CD4-positive, alpha-beta T cell (primary cell): ENCODE measurements at regions not wholly inside any gene's neighbourhood (a gene's known extent, or its start where the extent isn't known, plus 50 kb on each side); places are given as distances from the start of the nearest gene placed in this dataset.

ENCODE experiments used
- ATAC-seq: fragments of 200-7000 bp; cut with Tn5 transposase; one replicate; pipeline ENCODE4 v1.10.0; 2022; ENCODE audit warnings: mild to moderate bottlenecking; ENCODE audit not compliant: poor library complexity
- CTCF ChIA-PET: fragments of 350-600 bp; sonication (Branson Sonifier 250); formaldehyde crosslinking; loops from one replicate; lab custom pipeline; 2021; ENCODE audit warnings: antibody characterized with exemption, inconsistent platforms; lab: Charles Lee
- POLR2A ChIA-PET: fragments of 350-600 bp; sonication (Branson Sonifier 250); formaldehyde crosslinking; loops from one replicate; lab custom pipeline; 2021; ENCODE audit warnings: antibody characterized with exemption, inconsistent platforms; lab: Charles Lee
- DNase-seq, 14 experiments: peaks; one replicate each; pipeline ENCODE4 v3.0.0-alpha.2; 2013 to 2020; ENCODE audit warnings: mixed read lengths in 2 of 14
- H3K27ac ChIP-seq, 2 donors: one replicate each; pipeline versions ENCODE4 v1.5.1 to v1.7.0; 2013; ENCODE audit warnings: low read length in 2 of 2, low read depth in 1 of 2, mild to moderate bottlenecking in 1 of 2
- H3K27me3 ChIP-seq, 2 experiments: 1 replicate in 1 of 2; 2 replicates in 1 of 2; pipeline versions ENCODE4 v1.6.1 to v1.7.0; 2013; ENCODE audit warnings: low read length in 2 of 2, control low read depth in 1 of 2, mild to moderate bottlenecking in 1 of 2, moderate library complexity in 1 of 2; ENCODE audit not compliant: insufficient read depth in 2 of 2, control insufficient read depth in 1 of 2
- H3K36me3 ChIP-seq: one replicate; pipeline ENCODE4 v1.6.1; 2013; ENCODE audit warnings: low read length, control low read depth; ENCODE audit not compliant: insufficient read depth
- H3K4me1 ChIP-seq: one replicate; pipeline ENCODE4 v1.6.1; 2013; ENCODE audit warnings: low read length, control low read depth; ENCODE audit not compliant: insufficient read depth
- H3K4me3 ChIP-seq: one replicate; pipeline ENCODE4 v1.5.1; 2013; ENCODE audit warnings: mild to moderate bottlenecking, low read length, moderate library complexity
- H3K9me3 ChIP-seq, 2 experiments: 1 replicate in 1 of 2; 2 replicates in 1 of 2; pipeline versions ENCODE4 v1.6.1 to v1.7.0; 2013; ENCODE audit warnings: low read length in 2 of 2, mild to moderate bottlenecking in 2 of 2, control low read depth in 1 of 2, moderate library complexity in 1 of 2; ENCODE audit not compliant: control insufficient read depth in 1 of 2, insufficient read depth in 1 of 2
- H3K27ac Mint-ChIP-seq: one replicate; pipeline ENCODE4 v1.8.0; 2020; ENCODE audit warnings: mixed read lengths
- H3K27me3 Mint-ChIP-seq: one replicate; pipeline ENCODE4 v1.8.0; 2021; ENCODE audit warnings: mixed read lengths
- H3K36me3 Mint-ChIP-seq: one replicate; pipeline ENCODE4 v1.8.0; 2021; ENCODE audit warnings: low read depth, mixed read lengths
- H3K4me1 Mint-ChIP-seq: one replicate; pipeline ENCODE4 v1.8.0; 2021; ENCODE audit warnings: low read depth, mixed read lengths
- H3K4me3 Mint-ChIP-seq: one replicate; pipeline ENCODE4 v1.8.0; 2020; ENCODE audit warnings: mild to moderate bottlenecking, mixed read lengths
- H3K9me3 Mint-ChIP-seq: one replicate; pipeline ENCODE4 v1.8.0; 2020; ENCODE audit warnings: mixed read lengths
- CTCF ChIP-seq: fragments of 200-600 bp; IDR thresholded peaks from one replicate; pipeline ENCODE4 v1.8.0; 2022; ENCODE audit warnings: antibody characterized with exemption, mild to moderate bottlenecking
- intact Hi-C, 2 experiments: fragments of 100-400 bp; cut with DNase I in 1 of 2; cut with micrococcal nuclease in 1 of 2; formaldehyde crosslinking; loops; one replicate each; pipeline versions ENCODE4 v1.15.1 to v1.9.0; 2023 to 2025; cut with DNase I, micrococcal nuclease

DNA sequence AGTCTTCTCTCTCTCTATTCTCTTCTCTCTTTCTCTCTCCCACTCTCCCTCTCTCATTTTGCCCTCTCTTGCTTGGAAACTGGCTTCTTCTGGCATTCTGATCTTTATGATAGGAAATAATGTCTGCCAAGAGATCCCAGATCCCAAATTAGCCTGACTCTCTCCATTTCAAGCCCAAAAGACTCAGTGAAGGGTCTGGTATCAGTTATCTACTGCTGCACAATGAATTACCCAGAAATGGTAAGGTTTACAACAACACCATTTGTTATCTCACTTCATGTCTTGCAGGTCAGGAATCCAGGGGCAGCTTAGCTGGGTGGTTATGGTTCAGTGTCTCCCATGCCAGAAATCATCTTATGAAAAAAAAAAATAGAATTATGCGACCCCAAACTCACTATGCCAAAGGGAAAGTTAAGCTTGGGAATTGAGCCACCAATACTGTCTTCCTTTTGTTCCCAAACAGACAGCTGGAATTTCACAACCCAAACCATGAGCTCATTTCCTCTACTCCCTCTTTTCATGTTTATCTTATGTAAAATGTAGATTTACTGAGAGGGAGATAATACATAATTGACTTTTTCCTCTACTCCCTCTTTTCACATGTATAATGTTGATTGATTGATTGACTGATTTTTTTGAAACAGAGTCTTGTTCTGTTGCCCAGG is 67.8 kb upstream of the FICD start:
- Mint-ChIP-seq H3K36me3 (no peaks in the 10 kb centered on the region), H3K4me1 (no peaks in the 10 kb centered on the region), H3K27me3 (peaks cover 47% of the 10 kb centered on the region), H3K4me3 (no peak overlapping the region), H3K27ac (no peak overlapping the region), H3K9me3 (no peaks in the 10 kb centered on the region)
- no peak for TF ChIP-seq CTCF
- DNase-seq (no peak), ATAC-seq (no peak)
- H3K27ac ChIP-seq = no peak overlapping the region
- H3K9me3 ChIP-seq = no peaks in the 10 kb centered on the region
- no peak overlapping the region for H3K4me3 ChIP-seq
- POLR2A ChIA-PET = no interaction called here
- intact Hi-C loops = no loop called here
- H3K27me3 ChIP-seq = peaks cover 4 to 5% of the 10 kb centered on the region in 2 experiments
- H3K36me3 ChIP-seq = no peaks in the 10 kb centered on the region
- CTCF ChIA-PET = no interaction called here
- H3K4me1 ChIP-seq = no peaks in the 10 kb centered on the region

- Mint-ChIP-seq H3K4me3 (no peak overlapping the region), H3K9me3 (no peaks in the 10 kb centered on the region), H3K36me3 (no peaks in the 10 kb centered on the region), H3K27me3 (peaks cover 42% of the 10 kb centered on the region), H3K4me1 (no peaks in the 10 kb centered on the region), H3K27ac (no peak overlapping the region)
- ChIA-PET POLR2A (no interaction called here), CTCF (no interaction called here)
- intact Hi-C loops = no loop called here
- Histone ChIP-seq H3K4me1 (no peaks in the 10 kb centered on the region), H3K36me3 (no peaks in the 10 kb centered on the region), H3K4me3 (no peak overlapping the region), H3K9me3 (no peaks in the 10 kb centered on the region), H3K27me3 (peaks cover 4 to 5% of the 10 kb centered on the region in 2 experiments), H3K27ac (no peak overlapping the region)
- no peak for DNase-seq
- ATAC-seq = no peak
- no peak for TF ChIP-seq CTCF
Measured at GRCh38 chr12:108446766-108447165, 68.3 kb upstream of the FICD start.

- Mint-ChIP-seq H3K36me3 (no peaks in the 10 kb centered on the region), H3K4me1 (no peaks in the 10 kb centered on the region), H3K27ac (no peak overlapping the region), H3K9me3 (no peaks in the 10 kb centered on the region), H3K4me3 (no peak overlapping the region), H3K27me3 (peaks cover 43% of the 10 kb centered on the region)
- ChIA-PET CTCF (no interaction called here), POLR2A (no interaction called here)
- DNase-seq (no peak), ATAC-seq (no peak)
- Histone ChIP-seq H3K9me3 (no peaks in the 10 kb centered on the region), H3K36me3 (no peaks in the 10 kb centered on the region), H3K4me3 (no peak overlapping the region), H3K27me3 (peaks cover 0 to 8% of the 10 kb centered on the region in 2 experiments), H3K4me1 (no peaks in the 10 kb centered on the region), H3K27ac (no peak overlapping the region)
- no peak for TF ChIP-seq CTCF
- intact Hi-C loops = no loop called here
Measured at GRCh38 chr12:108442910-108443309, 72.2 kb upstream of the FICD start.
